HCT116 (cell line): ENCODE measurements at regions not wholly inside any gene's neighbourhood (a gene's known extent, or its start where the extent isn't known, plus 50 kb on each side); places are given as distances from the start of the nearest gene placed in this dataset.

Experiments
- ATAC-seq: fragments of 200-7000 bp; cut with Tn5 transposase; 2 replicates; pipeline ENCODE4 v1.9.1; 2020; ENCODE audit warnings: mild to moderate bottlenecking, moderate library complexity
- BruUV-seq: library from RNA; stranded (reverse); fragments of 400-500 nt; replicated peaks from 2 replicates; lab custom pipeline; 2021; lab: Mats Ljungman, UMichigan
- CTCF ChIA-PET: fragments of 300-600 bp; sonication (Branson Sonifier 250); formaldehyde crosslinking; loops from one replicate; lab custom pipeline; 2021; ENCODE audit warnings: antibody characterized with exemption; lab: Charles Lee
- POLR2A ChIA-PET: fragments of 300-600, 350-600 bp; sonication (Branson Sonifier 250); formaldehyde crosslinking; loops from one replicate; lab custom pipeline; 2021; ENCODE audit warnings: antibody characterized with exemption; lab: Charles Lee
- RAD21 ChIA-PET, 2 experiments: fragments of 300-600 bp; sonication (Branson Sonifier 250); formaldehyde crosslinking; loops; one replicate each; lab custom pipeline; 2023; ENCODE audit warnings: low total read pairs in 2 of 2; ENCODE audit not compliant: uncharacterized antibody in 2 of 2, unreplicated experiment in 2 of 2, low non-redundant PET in 1 of 2; lab: Charles Lee
- DNase-seq: peaks from one replicate; pipeline ENCODE4 v3.0.0-alpha.2; 2010; ENCODE audit warnings: low read depth, low spot score
- H2AFZ ChIP-seq: fragments of 200-600 bp; shearing (Covaris generic), sonication (generic); 2 replicates; pipeline ENCODE4 v1.6.1; 2017; ENCODE audit warnings: low read depth, mixed run types, mixed read lengths, antibody characterized with exemption, low read length; ENCODE audit not compliant: poor library complexity, severe bottlenecking
- H3K27ac ChIP-seq: 2 replicates; pipeline ENCODE4 v1.5.1; 2012; ENCODE audit warnings: low read depth, low read length
- H3K27me3 ChIP-seq: fragments of 200-600 bp; sonication (generic); 2 replicates; pipeline ENCODE4 v1.6.1; 2016; ENCODE audit warnings: mixed run types, low read length, mixed read lengths; ENCODE audit not compliant: insufficient read depth
- H3K36me3 ChIP-seq, 2 experiments: fragments of 200-500 bp in 1 of 2; fragments of 200-600 bp in 1 of 2; sonication (Bioruptor generic) in 1 of 2; sonication (generic) in 1 of 2; 2 replicates each; pipeline versions ENCODE4 v1.5.1 to v1.6.1; 2014 to 2016; ENCODE audit warnings: low read length in 2 of 2, inconsistent platforms in 1 of 2, mixed read lengths in 1 of 2, mixed run types in 1 of 2; ENCODE audit not compliant: insufficient read depth in 2 of 2, control insufficient read depth in 1 of 2
- H3K4me1 ChIP-seq, 2 experiments: fragments of 200-600 bp in 1 of 2; sonication (generic) in 1 of 2; 2 replicates each; pipeline versions ENCODE4 v1.5.1 to v1.6.1; 2012 to 2017; ENCODE audit warnings: low read length in 2 of 2, inconsistent platforms in 1 of 2, mild to moderate bottlenecking in 1 of 2, mixed read lengths in 1 of 2, mixed run types in 1 of 2, moderate library complexity in 1 of 2; ENCODE audit not compliant: insufficient read depth in 2 of 2, control insufficient read depth in 1 of 2
- H3K4me2 ChIP-seq: fragments of 200-600 bp; sonication (generic); 2 replicates; pipeline ENCODE4 v1.6.1; 2017; ENCODE audit warnings: mixed run types, low read length, mixed read lengths
- H3K4me3 ChIP-seq, 2 experiments: fragments of 200-600 bp in 1 of 2; sonication (generic) in 1 of 2; replicated peaks in 1 of 2; 2 replicates each; pipeline ENCODE4 v1.5.1; 2011 to 2016; ENCODE audit warnings: low read length in 2 of 2, control low read depth in 1 of 2, low read depth in 1 of 2, mild to moderate bottlenecking in 1 of 2, mixed read lengths in 1 of 2, mixed run types in 1 of 2
- H3K79me2 ChIP-seq: fragments of 200-600 bp; sonication (generic); 2 replicates; pipeline ENCODE4 v1.6.1; 2017; ENCODE audit warnings: mild to moderate bottlenecking, mixed run types, low read length, moderate library complexity, mixed read lengths; ENCODE audit not compliant: insufficient read depth
- H3K9ac ChIP-seq: fragments of 200-600 bp; sonication (generic); 2 replicates; pipeline ENCODE4 v1.6.1; 2016; ENCODE audit warnings: low read length, mixed read lengths
- H3K9me2 ChIP-seq: fragments of 200-600 bp; sonication (generic), shearing (Covaris generic); 2 replicates; pipeline ENCODE4 v1.6.1; 2017; ENCODE audit warnings: mixed run types, mild to moderate bottlenecking, moderate library complexity; ENCODE audit not compliant: insufficient read depth
- H3K9me3 ChIP-seq, 2 experiments: fragments of 200-500 bp in 1 of 2; fragments of 200-600 bp in 1 of 2; sonication (Bioruptor generic) in 1 of 2; sonication (generic) in 1 of 2; 2 replicates each; pipeline ENCODE4 v1.6.1; 2014 to 2017; ENCODE audit warnings: low read length in 2 of 2, mixed read lengths in 2 of 2, inconsistent platforms in 1 of 2, low read depth in 1 of 2, mild to moderate bottlenecking in 1 of 2, mixed run types in 1 of 2, moderate library complexity in 1 of 2; ENCODE audit not compliant: control insufficient read depth in 1 of 2, insufficient read depth in 1 of 2
- H4K20me1 ChIP-seq: fragments of 200-600 bp; sonication (generic), shearing (Covaris generic); 2 replicates; pipeline ENCODE4 v1.6.1; 2017; ENCODE audit warnings: mixed run types, mild to moderate bottlenecking, moderate library complexity; ENCODE audit not compliant: insufficient read depth
- ATF3 ChIP-seq: IDR thresholded peaks from 2 replicates; pipeline ENCODE4 v1.6.1; 2012
- CBX3 ChIP-seq: IDR thresholded peaks from 2 replicates; pipeline ENCODE4 v1.6.1; 2012; ENCODE audit warnings: low read depth
- CEBPB ChIP-seq: IDR thresholded peaks from 2 replicates; pipeline ENCODE4 v1.6.1; 2012; ENCODE audit warnings: low read depth
- CTCF ChIP-seq, 3 experiments: fragments of 200-600 bp in 1 of 3; sonication (generic) in 1 of 3; IDR thresholded peaks in 2 of 3; conservative IDR thresholded peaks in 1 of 3; 2 replicates each; pipeline ENCODE4 v1.5.1; 2012 to 2017; ENCODE audit warnings: low read depth in 2 of 3, low read length in 2 of 3, antibody characterized with exemption in 1 of 3, borderline replicate concordance in 1 of 3, control low read depth in 1 of 3, mild to moderate bottlenecking in 1 of 3, mixed read lengths in 1 of 3, mixed run types in 1 of 3, moderate library complexity in 1 of 3; ENCODE audit not compliant: insufficient read depth in 1 of 3
- EGR1 ChIP-seq: IDR thresholded peaks from 2 replicates; pipeline ENCODE4 v1.6.1; 2012; ENCODE audit warnings: low read depth
- ELF1 ChIP-seq: IDR thresholded peaks from 2 replicates; pipeline ENCODE4 v1.6.1; 2012; ENCODE audit warnings: low read depth, borderline replicate concordance
- EZH2 ChIP-seq: fragments of 200-600 bp; sonication (generic); IDR thresholded peaks from 2 replicates; pipeline ENCODE4 v1.6.1; 2017; ENCODE audit warnings: antibody characterized with exemption, mixed run types
- EZH2phosphoT487 ChIP-seq: fragments of 200-600 bp; IDR thresholded peaks from 2 replicates; pipeline ENCODE4 v1.6.1; 2018; ENCODE audit warnings: antibody characterized with exemption, borderline replicate concordance
- JUND ChIP-seq: IDR thresholded peaks from 2 replicates; pipeline ENCODE4 v1.6.1; 2012
- MAX ChIP-seq: IDR thresholded peaks from 2 replicates; pipeline ENCODE4 v1.6.1; 2012
- POLR2AphosphoS5 ChIP-seq: IDR thresholded peaks from 2 replicates; pipeline ENCODE4 v1.6.1; 2011; ENCODE audit warnings: mild to moderate bottlenecking, low read depth, low read length, moderate library complexity
- RAD21 ChIP-seq: IDR thresholded peaks from 2 replicates; pipeline ENCODE4 v1.6.1; 2012; ENCODE audit warnings: low read depth, mild to moderate bottlenecking
- REST ChIP-seq: IDR thresholded peaks from 2 replicates; pipeline ENCODE4 v1.6.1; 2012; ENCODE audit warnings: low read depth
- SIN3A ChIP-seq: IDR thresholded peaks from 2 replicates; pipeline ENCODE4 v1.6.1; 2012; ENCODE audit warnings: low read depth
- SP1 ChIP-seq: IDR thresholded peaks from 2 replicates; pipeline ENCODE4 v1.6.1; 2012; ENCODE audit warnings: low read depth
- SRF ChIP-seq: IDR thresholded peaks from 2 replicates; pipeline ENCODE4 v1.6.1; 2012; ENCODE audit warnings: low read depth
- TCF7L2 ChIP-seq: IDR thresholded peaks from 2 replicates; pipeline ENCODE4 v1.7.0; 2011; ENCODE audit warnings: borderline replicate concordance, inconsistent platforms; ENCODE audit not compliant: insufficient read depth, insufficient read length; ENCODE audit errors: extremely low read depth
- YY1 ChIP-seq: IDR thresholded peaks from 2 replicates; pipeline ENCODE4 v1.6.1; 2011; ENCODE audit warnings: low read length, low read depth, moderate library complexity, mild to moderate bottlenecking; ENCODE audit not compliant: insufficient replicate concordance; ENCODE audit errors: extremely low read depth
- ZBTB33 ChIP-seq: IDR thresholded peaks from 2 replicates; pipeline ENCODE4 v1.6.1; 2011; ENCODE audit warnings: mild to moderate bottlenecking, low read length, moderate library complexity; ENCODE audit not compliant: insufficient replicate concordance; ENCODE audit errors: extremely low read depth
- ZFX ChIP-seq: fragments of 450-650 bp; IDR thresholded peaks from 2 replicates; pipeline ENCODE4 v1.6.1; 2017
- intact Hi-C: fragments of 100-400 bp; cut with micrococcal nuclease; formaldehyde crosslinking; loops from 2 replicates; pipeline ENCODE4 v1.10.0; 2022

GRCh38 chr16:16857603-16858283, 478.8 kb downstream of the NPIPA7 start:
- POLR2A ChIA-PET: no interaction called here
- no peak for ATAC-seq

More at GRCh38 chr16:16857603-16858283, 478.8 kb downstream of the NPIPA7 start:
- H3K4me2 ChIP-seq: no peak overlapping the region
- BruUV-seq: no TSS peak
- TF ChIP-seq ATF3: no peak
- TF ChIP-seq EZH2phosphoT487: no peak
- TF ChIP-seq JUND: no peak
- no peak for TF ChIP-seq YY1
- no peak for TF ChIP-seq SRF
- TF ChIP-seq ELF1: no peak
- TF ChIP-seq CEBPB: no peak
- no peak for TF ChIP-seq CTCF (IDR thresholded peaks at IDR 0.05 in 2 of 3, conservative IDR thresholded peaks at IDR 0.05 in 1 of 3; ENCODE audit: borderline replicate concordance in 1 of 3, insufficient read depth in 1 of 3, low read depth in 2 of 3, low read length in 2 of 3)
- TF ChIP-seq SP1: no peak
- TF ChIP-seq EZH2: no peak
- no peak for TF ChIP-seq ZBTB33
- no peak for TF ChIP-seq EGR1
- no peak for TF ChIP-seq REST
- TF ChIP-seq TCF7L2: no peak
- no peak for TF ChIP-seq MAX
- no peak for TF ChIP-seq CBX3
- no peak for TF ChIP-seq SIN3A
- no peak for TF ChIP-seq ZFX
- TF ChIP-seq POLR2AphosphoS5: no peak
- TF ChIP-seq RAD21: no peak
- H2AFZ ChIP-seq: no peak overlapping the region
- RAD21 ChIA-PET: no interaction called here
- intact Hi-C loops: no loop called here
- H3K79me2 ChIP-seq: no peaks in the 10 kb centered on the region
- H3K9ac ChIP-seq: no peak overlapping the region
- no peak overlapping the region for H3K27ac ChIP-seq
- no peaks in the 10 kb centered on the region for H3K36me3 ChIP-seq
- no peaks in the 10 kb centered on the region for H4K20me1 ChIP-seq
- DNase-seq: no peak
- H3K4me3 ChIP-seq: no peak overlapping the region
- peaks cover 7% of the 10 kb centered on the region for H3K27me3 ChIP-seq
- no peaks in the 10 kb centered on the region for H3K4me1 ChIP-seq
- H3K9me3 ChIP-seq: no peaks in the 10 kb centered on the region
- CTCF ChIA-PET: no interaction called here
- H3K9me2 ChIP-seq: no peaks in the 10 kb centered on the region
